Tibial nerve (tissue), 4 donors: ENCODE measurements at regions not wholly inside any gene's neighbourhood (a gene's known extent, or its start where the extent isn't known, plus 50 kb on each side); places are given as distances from the start of the nearest gene placed in this dataset.

ENCODE experiments used
- DNase-seq, 2 donors: peaks; one replicate each; pipeline ENCODE4 v3.0.0-alpha.2; 2019; ENCODE audit warnings: low spot score in 2 of 2
- H3K27ac ChIP-seq, 4 donors: fragments of 200-600 bp; sonication (generic) in 3 of 4; one replicate each; pipeline ENCODE4 v1.5.1; 2017 to 2019; ENCODE audit warnings: mild to moderate bottlenecking in 1 of 4
- H3K27me3 ChIP-seq, 2 donors: fragments of 200-600 bp; sonication (generic) in 1 of 2; one replicate each; pipeline versions ENCODE4 v1.5.1 to v1.6.0; 2017 to 2019
- H3K36me3 ChIP-seq, 3 donors: fragments of 200-600 bp; sonication (generic); one replicate each; pipeline ENCODE4 v1.5.1; 2018 to 2019
- H3K4me1 ChIP-seq, 4 donors: fragments of 200-600 bp; sonication (generic) in 3 of 4; one replicate each; pipeline ENCODE4 v1.5.1; 2017 to 2019
- H3K4me3 ChIP-seq, 4 donors: fragments of 200-600 bp; sonication (generic) in 3 of 4; one replicate each; pipeline ENCODE4 v1.5.1; 2017 to 2019; ENCODE audit warnings: mild to moderate bottlenecking in 1 of 4, moderate library complexity in 1 of 4
- H3K9me3 ChIP-seq, 4 donors: fragments of 200-600 bp; sonication (generic) in 3 of 4; one replicate each; pipeline ENCODE4 v1.5.1; 2017 to 2019
- EP300 ChIP-seq, 2 donors: sonication (generic); formaldehyde crosslinking; IDR thresholded peaks; one replicate each; pipeline ENCODE4 v1.6.1; 2017; ENCODE audit warnings: antibody characterized with exemption in 2 of 2, mild to moderate bottlenecking in 1 of 2
- POLR2A ChIP-seq, 2 donors: fragments of 450-650 bp; IDR thresholded peaks; one replicate each; pipeline ENCODE4 v1.6.1; 2017; ENCODE audit warnings: antibody characterized with exemption in 2 of 2, mild to moderate bottlenecking in 2 of 2, moderate library complexity in 2 of 2
- WGBS, 2 donors: methylation state at CpG; one replicate each; pipeline ENCODE4 v1.1.5; 2018; 5-methylcytosine and 5-hydroxymethylcytosine counted together
- TF ChIP-seq, protein P1 (sequence below), 5 experiments: fragments of 200-600 bp in 3 of 5; fragments of 450-650 bp in 2 of 5; sonication (generic) in 3 of 5; IDR thresholded peaks; one replicate each; pipeline ENCODE4 v1.5.1; 2016 to 2019; ENCODE audit warnings: antibody characterized with exemption in 5 of 5, mild to moderate bottlenecking in 3 of 5, moderate library complexity in 2 of 5

GRCh38 chr9:19732441-19732951, 56.3 kb downstream of the SLC24A2 start:
- H3K4me3 ChIP-seq: no peak overlapping the region
- WGBS, 2 donors: 68 to 71% methylated on average over 5 of the region's 5 CpGs
- H3K36me3 ChIP-seq: no peaks in the 10 kb centered on the region
- no peaks in the 10 kb centered on the region for H3K4me1 ChIP-seq
- peaks cover 0 to 6% (median 0%) of the 10 kb centered on the region in 4 donors for H3K9me3 ChIP-seq
- TF ChIP-seq EP300 (IDR thresholded peaks at IDR 0.05) (no peak), POLR2A (IDR thresholded peaks at IDR 0.05) (no peak)
- TF ChIP-seq, protein P1, sequence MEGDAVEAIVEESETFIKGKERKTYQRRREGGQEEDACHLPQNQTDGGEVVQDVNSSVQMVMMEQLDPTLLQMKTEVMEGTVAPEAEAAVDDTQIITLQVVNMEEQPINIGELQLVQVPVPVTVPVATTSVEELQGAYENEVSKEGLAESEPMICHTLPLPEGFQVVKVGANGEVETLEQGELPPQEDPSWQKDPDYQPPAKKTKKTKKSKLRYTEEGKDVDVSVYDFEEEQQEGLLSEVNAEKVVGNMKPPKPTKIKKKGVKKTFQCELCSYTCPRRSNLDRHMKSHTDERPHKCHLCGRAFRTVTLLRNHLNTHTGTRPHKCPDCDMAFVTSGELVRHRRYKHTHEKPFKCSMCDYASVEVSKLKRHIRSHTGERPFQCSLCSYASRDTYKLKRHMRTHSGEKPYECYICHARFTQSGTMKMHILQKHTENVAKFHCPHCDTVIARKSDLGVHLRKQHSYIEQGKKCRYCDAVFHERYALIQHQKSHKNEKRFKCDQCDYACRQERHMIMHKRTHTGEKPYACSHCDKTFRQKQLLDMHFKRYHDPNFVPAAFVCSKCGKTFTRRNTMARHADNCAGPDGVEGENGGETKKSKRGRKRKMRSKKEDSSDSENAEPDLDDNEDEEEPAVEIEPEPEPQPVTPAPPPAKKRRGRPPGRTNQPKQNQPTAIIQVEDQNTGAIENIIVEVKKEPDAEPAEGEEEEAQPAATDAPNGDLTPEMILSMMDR (IDR thresholded peaks at IDR 0.05): no peak
- DNase-seq: no peak
- H3K27ac ChIP-seq: no peak overlapping the region
- H3K27me3 ChIP-seq: no peaks in the 10 kb centered on the region

DNA sequence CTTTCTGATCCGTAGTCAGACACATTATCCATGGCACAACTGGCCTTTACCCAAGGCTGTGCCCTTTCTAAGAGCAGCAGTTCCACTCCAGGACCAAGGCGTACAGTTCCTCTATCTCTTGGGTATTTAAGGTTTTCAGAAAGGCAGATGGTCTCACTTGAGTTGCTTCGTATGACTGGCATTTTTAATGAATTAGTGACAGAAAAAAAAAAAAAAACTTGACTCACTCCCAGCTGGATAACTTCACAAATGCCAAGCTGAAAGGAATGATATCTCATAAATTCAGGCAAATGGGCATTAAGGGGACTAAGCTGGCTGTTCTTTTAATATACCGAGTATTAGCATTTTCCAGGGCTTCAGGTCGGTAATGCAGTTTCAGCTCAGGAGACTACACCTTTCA, 60.7 kb downstream of the SLC24A2 start:
- 77 to 84% methylated on average over 5 of the region's 5 CpGs for WGBS, 2 donors
- Histone ChIP-seq H3K36me3 (no peaks in the 10 kb centered on the region), H3K27ac (no peak overlapping the region)

DNA sequence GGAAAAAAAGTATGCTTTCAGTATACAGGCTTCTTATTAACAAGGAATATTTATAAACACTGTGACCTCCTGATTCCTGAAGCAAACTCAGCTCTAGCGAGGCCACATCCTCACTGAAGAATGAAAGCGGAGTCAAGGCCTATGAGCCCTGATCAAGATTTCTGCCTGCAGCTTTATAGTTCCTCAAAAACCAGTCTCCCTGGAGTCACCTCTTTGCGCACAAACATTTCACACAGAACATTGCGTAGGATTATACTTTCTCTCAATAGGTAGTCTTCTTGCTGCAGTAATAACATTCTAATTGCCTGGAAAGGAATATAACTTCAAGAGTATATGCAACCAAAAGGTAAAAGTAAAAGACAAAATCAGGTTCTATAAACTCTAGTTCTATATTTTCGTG, 62.9 kb downstream of the SLC24A2 start:
- TF ChIP-seq EP300 (IDR thresholded peaks at IDR 0.05) (no peak), POLR2A (IDR thresholded peaks at IDR 0.05) (no peak)
- TF ChIP-seq, protein P1 (IDR thresholded peaks at IDR 0.05): no peak
- Histone ChIP-seq H3K4me3 (no peak overlapping the region), H3K4me1 (no peaks in the 10 kb centered on the region), H3K27me3 (no peaks in the 10 kb centered on the region), H3K27ac (no peak overlapping the region), H3K9me3 (no peaks in the 10 kb centered on the region), H3K36me3 (no peaks in the 10 kb centered on the region)
- no peak for DNase-seq
- WGBS, 2 donors: 87 to 93% methylated on average over 5 of the region's 5 CpGs

More for the DNA sequence above, 60.7 kb downstream of the SLC24A2 start:
- TF ChIP-seq, protein P1 (IDR thresholded peaks at IDR 0.05): no peak
- TF ChIP-seq EP300 (IDR thresholded peaks at IDR 0.05): no peak
- no peak for TF ChIP-seq POLR2A (IDR thresholded peaks at IDR 0.05)
- Histone ChIP-seq H3K9me3 (no peaks in the 10 kb centered on the region), H3K4me1 (no peaks in the 10 kb centered on the region), H3K27me3 (no peaks in the 10 kb centered on the region), H3K4me3 (no peak overlapping the region)
- no peak for DNase-seq

- TF ChIP-seq, protein P1 (IDR thresholded peaks at IDR 0.05): no peak
- TF ChIP-seq EP300 (IDR thresholded peaks at IDR 0.05) (no peak), POLR2A (IDR thresholded peaks at IDR 0.05) (no peak)
These were observed 68.5 kb downstream of the SLC24A2 start for GRCh38 chr9:19720377-19720776.

DNA sequence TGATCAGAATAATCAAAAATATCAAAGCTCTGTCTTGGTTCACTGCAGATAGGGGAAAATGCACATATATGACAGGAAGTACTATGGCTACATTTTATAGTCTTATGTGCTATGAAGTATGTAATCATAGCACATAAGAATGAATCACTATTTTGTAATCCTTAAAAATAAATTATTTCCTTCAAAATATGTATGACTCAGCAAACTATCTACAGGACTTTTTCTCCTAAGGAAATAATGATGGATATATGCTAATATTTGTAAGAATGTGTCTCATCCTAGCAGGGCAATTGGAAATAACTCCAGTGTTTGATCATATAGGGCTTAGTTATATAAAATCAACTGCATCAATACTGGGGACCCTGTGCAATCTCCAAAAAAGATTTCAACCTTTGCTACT, 85.1 kb downstream of the SLC24A2 start:
- Histone ChIP-seq H3K27me3 (no peaks in the 10 kb centered on the region), H3K36me3 (no peaks in the 10 kb centered on the region)
- TF ChIP-seq, protein P1 (IDR thresholded peaks at IDR 0.05): no peak
- TF ChIP-seq EP300 (IDR thresholded peaks at IDR 0.05) (no peak), POLR2A (IDR thresholded peaks at IDR 0.05) (no peak)

More at GRCh38 chr9:19720377-19720776, 68.5 kb downstream of the SLC24A2 start:
- WGBS, 2 donors: 9 to 12% methylated on average over 3 of the region's 3 CpGs
- Histone ChIP-seq H3K9me3 (no peaks in the 10 kb centered on the region), H3K27me3 (no peaks in the 10 kb centered on the region), H3K36me3 (no peaks in the 10 kb centered on the region), H3K4me1 (no peaks in the 10 kb centered on the region), H3K4me3 (no peak overlapping the region), H3K27ac (no peak overlapping the region)
- no peak for DNase-seq

More for the DNA sequence above, 85.1 kb downstream of the SLC24A2 start:
- Histone ChIP-seq H3K9me3 (peaks cover 0 to 2% (median 0%) of the 10 kb centered on the region in 4 donors), H3K4me1 (no peaks in the 10 kb centered on the region), H3K27ac (no peak overlapping the region), H3K4me3 (no peak overlapping the region)
- DNase-seq: no peak
